ENCODE measurements at regions not wholly inside any gene's neighbourhood (a gene's known extent, or its start where the extent isn't known, plus 50 kb on each side); places are given as distances from the start of the nearest gene placed in this dataset.

GRCh38 chr9:23934291-23934906 is 108.4 kb upstream of the ELAVL2 start:
- TF ChIP-seq CTCF (IDR thresholded peaks at IDR 0.05; ENCODE audit: insufficient read depth, low read length) (no peak), POLR2AphosphoS5 (IDR thresholded peaks at IDR 0.05; ENCODE audit: low read depth) (no peak), SPI1 (IDR thresholded peaks at IDR 0.05; ENCODE audit: borderline replicate concordance, low read depth) (no peak)

Data from HL-60 (cell line).